HG02852 (cell line): ENCODE measurements at regions not wholly inside any gene's neighbourhood (a gene's known extent, or its start where the extent isn't known, plus 50 kb on each side); places are given as distances from the start of the nearest gene placed in this dataset.
"Not testable (repeated sequence)": the region's sequence is repeated elsewhere in the genome, so short reads cannot be mapped to it uniquely, and the experiment has no call there.

ENCODE experiments used
- ATAC-seq: cut with Tn5 transposase; IDR thresholded peaks from one replicate; pipeline ENCODE4 v1.9.1; 2021; ENCODE audit warnings: mild to moderate bottlenecking, moderate library complexity; ENCODE audit not compliant: unreplicated experiment

DNA sequence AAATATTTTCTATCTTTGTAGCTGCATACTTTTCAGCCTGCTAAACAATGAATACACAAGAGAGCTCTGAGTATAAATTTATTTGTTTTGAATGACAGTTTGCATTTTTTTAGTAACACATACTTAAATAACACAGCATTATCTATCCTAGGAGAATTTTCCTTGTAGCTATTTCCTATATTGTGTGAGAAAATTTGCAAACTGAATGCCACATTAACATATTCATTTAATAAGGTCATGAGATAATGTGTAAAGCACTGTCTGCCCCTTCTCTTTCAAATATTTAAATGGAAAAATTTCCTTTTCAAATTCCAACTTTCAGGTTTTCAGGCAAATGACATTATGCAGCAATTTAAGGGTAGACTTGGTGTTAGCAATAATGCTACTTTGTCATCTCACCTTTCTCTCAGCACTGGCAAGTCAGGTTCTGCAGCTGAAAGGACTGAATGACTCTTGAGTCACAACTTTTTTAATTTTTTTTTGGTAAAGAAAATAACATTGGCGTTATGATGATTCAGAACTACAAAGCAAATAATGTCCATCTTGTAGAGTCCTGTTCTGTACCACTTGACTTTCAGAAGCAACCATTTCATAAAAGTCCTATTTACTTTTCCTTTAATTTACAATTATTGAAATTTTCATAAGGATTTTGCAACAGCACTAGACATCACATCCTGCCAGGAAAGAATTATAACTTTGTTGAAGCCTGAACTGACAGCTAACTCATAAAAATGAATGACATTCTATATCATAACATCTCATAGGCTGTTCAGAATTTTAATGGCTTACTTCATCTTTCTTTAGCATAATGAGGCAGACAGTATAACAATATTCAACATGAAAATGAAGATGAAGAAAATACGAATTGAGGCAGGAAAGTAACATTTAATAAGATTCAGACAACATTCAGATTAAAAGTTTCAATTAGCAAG, 681.6 kb upstream of the SEMA6D start:
- ATAC-seq: no peak

DNA sequence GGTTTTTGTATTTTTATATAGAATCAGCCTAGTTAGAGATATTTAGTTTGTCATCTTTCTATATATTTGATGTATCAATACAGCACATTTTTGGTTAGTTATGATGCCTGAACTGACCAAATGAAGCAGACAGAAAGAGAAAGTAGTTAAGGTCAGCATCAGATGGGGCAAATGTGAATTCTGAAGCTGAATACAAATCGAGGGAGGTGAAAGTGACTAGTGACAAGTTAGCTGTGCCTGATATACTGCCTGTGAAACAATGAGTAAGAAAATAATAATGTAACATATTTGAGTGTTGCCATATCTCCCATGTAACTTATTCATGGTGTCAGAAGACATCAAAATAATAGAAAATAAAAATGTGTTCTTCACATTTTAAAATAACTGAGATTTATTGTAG, 680.3 kb upstream of the SEMA6D start:
- no peak for ATAC-seq

DNA sequence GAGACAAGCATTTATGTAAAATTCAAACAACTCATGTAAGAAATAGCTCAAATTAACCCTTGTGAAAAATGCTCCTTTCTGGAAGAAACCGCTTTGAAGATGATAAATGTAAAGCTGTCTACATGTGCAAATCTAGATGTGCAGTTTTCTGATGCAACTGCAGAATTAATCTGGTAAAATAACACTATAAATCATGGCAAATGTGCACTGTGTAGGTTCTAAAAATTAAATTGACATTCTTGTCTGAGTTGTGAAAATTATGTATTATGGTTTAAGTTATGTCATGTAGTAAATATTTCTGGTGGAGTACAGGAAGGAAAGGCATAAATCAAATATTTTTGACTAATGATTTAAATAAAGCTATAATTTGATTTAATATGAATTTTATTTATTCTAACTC, 678.1 kb upstream of the SEMA6D start:
- no peak for ATAC-seq

DNA sequence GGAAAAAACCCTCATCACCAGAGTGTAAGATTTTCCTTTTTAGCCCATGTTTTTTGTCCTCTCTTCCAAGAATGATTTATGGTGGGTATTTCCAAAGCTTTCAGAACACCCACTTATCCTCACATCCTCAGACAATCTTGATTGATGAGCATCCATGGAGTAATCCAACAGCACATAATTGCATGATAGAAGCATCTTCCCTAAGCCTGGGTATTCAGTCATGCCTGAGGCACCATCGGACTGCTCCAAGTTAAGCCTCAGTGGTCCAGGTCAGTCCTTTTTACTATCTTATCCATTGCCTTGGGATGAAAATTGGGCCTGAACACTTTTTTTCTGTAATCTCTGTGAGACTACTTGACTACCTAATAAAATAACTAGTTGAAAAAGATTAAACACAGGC, 676.0 kb upstream of the SEMA6D start:
- ATAC-seq: no peak

DNA sequence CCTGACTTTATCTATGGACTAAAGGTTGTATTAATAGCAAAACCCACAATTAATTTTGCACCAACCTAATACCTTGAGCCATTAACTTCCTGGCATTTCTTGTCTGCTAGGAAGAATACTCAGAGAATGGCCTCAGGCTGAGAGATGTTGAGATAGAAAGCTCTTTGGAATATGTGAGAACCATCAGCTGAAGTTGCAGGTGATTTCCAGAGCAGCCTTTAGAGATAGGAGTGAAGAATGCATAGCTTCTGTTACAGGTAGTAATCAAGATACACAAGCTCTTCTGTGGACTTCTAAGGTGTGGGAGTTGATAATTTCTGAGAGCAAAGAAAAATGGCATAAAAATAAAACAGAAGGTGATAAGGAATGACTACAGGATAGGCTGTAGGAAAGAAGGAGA, 669.3 kb upstream of the SEMA6D start:
- not testable (repeated sequence) for ATAC-seq

DNA sequence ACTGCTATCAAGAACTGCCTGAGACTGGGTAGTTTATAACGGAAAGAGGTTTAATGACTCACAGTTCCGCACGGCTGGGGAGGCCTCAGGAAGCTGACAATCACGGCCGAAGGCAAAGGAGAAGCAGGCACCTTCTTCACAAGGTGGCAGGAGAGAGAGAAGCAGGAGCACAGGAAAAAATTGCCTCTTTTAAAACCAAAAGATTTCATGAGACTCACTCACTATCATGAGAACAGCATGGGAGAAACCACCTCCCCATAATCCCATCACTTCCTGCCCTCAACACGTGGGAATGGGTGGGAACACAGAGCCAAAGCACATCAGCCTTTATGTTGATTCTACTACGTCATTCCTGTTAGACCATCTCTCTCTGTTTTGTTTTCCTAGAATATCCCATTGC, 650.9 kb upstream of the SEMA6D start:
- no peak for ATAC-seq

DNA sequence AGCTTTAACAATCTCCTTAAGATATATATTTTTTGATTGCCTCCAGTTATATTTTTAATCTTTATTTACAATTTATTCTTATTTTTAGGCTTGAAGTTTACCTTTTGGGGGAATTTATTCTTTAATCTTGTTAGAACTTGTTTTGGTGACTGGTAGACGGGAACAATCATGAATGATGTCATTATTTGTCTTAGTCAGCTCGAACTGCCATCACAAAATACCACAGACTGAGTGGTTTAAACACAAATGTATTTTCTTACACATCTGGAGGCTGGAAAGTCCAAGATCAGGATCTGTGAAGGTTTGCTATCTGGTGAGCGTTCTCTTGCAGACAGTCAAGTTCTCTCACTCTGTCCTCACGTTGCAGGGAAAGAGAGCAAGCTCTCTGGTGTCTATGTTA, 639.5 kb upstream of the SEMA6D start:
- ATAC-seq: not testable (repeated sequence)

DNA sequence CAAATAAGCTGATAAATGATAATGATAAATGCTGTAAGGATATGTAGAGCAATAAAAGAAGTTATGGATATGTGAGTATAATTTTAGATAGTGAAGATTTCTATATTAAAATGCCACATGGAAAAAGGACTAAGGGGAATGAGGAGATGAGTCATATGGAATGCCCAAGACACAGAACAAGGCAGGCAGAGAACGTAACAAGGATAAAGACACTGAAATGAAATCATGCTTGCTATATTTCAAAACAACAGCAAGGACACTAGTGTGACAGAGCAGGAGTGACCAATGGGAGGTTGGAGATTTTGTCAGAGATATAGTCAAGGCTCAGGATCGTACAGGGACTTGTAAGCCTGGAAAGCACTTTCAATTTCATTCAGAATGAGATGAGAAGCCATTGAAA, 621.5 kb upstream of the SEMA6D start:
- ATAC-seq: no peak

DNA sequence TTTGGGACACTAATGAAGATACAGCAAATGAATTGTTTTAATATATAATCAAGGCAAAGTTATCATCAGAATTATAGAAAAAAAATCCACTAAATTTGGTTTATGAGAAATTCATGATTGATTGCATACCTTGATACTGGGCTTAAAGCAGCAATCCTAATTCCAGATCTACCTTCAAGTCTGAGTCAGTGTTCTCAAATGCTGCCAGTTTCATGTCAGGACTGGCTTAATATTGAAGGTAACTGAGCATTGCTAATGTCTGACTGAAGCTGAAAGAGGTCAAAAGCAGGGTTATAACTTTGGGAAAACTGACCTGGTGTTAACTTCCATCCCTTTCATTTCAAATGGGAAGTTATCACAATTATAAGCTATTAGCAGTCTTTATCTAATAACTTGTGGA, 618.8 kb upstream of the SEMA6D start:
- not testable (repeated sequence) for ATAC-seq

DNA sequence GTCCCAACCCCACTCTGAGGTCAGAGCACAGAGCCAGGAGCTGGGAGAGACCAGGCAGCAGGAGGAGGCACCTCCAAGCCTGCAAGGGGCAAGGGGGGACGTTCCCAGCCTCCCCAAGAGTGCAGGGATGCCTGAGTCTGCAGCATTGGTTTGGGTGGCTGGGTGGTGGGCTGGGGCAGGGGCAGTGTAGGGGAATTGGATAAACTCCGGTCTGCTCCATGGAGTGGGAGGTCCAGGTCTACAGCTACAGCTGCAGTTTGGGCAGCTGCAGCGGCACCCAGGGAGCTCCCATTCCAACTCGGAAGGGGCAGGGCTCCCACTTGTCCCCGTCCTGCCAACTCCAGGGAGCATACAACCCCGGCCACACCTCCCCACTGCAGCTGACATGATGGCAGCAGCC, 617.5 kb upstream of the SEMA6D start:
- not testable (repeated sequence) for ATAC-seq

DNA sequence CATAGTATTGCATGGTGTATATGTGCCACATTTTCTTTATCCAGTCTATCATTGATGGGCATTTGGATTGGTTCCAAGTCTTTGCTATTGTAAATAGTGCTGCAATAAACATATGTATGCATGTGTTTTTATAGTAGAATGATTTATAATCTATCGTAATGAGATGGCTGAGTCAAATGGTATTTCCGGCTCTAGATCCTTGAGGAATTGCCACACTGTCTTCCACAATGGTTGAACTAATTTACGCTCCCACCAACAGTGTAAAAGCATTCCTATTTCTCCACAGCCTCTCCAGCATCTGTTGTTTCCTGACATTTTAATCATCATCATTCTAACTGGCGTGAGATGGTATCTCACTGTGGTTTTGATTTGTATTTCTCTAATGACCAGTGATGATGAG, 608.5 kb upstream of the SEMA6D start:
- not testable (repeated sequence) for ATAC-seq

DNA sequence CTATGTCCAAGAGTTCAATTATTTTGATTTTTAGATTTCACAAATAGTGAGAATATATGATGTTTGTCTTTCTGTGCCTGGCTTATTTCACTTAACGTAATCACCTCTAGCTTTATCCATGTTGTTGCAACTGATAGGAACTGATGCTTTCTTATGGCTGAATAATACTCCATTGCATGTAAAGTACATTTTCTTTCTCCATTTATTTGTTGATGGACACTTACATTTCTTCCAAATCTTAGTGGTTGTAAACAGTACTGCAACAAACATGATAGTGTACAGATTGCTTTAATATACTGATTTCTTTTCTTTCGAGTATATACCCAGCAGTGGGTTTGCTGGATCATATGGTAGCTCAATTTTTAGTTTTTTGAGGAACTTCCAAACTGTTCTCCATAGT, 600.6 kb upstream of the SEMA6D start:
- ATAC-seq: no peak

DNA sequence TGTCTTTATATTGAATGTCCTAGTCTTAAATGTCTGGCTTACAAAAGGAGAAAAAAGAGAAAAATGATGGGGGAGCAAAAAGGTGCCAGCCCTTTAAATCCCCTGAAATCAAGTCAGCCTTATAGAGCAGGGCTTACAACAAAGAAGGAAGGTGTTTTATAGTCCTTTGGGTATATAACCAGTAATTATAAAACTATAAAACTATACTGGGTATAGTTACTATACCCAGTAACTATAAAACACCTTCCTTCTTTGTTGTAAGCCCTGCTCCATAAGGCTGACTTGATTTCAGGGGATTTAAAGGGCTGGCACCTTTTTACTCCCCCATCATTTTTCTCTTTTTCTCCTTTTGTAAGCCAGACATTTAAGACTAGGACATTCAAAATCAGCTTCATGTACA, 598.0 kb upstream of the SEMA6D start:
- no peak for ATAC-seq

DNA sequence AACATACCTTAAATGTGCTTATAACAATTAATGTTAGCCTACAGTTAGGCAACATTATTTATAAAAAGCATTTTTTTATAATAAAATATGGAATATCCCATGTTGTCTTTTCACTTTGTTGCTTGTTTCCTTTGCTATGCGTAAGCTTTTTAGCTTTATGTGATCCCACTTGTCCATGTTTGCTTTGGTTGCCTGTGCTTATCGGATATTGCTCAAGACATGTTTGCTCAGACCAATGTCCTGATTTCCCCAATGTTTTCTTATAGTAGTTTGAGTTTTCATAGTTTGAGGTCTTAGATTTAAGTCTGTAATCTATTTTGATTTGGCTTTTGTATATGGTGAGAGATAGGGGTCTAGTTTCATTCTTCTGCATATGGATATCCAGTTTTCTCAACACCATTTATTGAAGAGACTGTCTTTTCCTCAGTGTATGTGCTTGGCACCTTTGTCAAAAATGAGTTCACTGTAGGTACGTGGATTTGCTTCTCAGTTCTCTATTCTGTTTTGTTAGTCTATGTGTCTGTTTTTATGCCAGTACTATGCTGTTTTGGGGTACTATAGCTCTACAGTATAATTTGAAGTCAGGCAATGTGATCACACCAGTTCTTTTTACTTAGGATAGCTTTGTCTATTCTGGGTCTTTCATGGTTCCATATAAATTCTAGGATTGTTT, 592.7 kb upstream of the SEMA6D start:
- no peak for ATAC-seq

DNA sequence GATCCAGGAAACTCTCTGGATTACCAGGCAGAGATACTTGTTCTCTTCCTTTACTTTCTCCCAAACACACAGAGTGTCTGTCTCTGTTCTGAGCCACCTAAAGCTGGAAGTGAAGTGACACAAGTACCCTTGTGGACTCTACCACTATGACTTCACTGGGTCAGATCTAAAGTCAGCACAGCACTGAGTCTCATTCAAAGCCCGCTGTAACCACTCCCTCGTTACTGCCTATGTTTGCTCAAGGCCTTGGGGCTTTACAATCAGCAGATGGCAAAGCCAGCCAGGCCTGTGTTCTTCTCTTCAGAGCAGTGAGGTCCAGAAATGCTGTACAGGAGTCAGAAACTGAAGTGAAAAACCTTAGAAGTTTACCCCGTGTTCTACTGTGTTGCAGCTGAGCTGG, 588.3 kb upstream of the SEMA6D start:
- no peak for ATAC-seq

DNA sequence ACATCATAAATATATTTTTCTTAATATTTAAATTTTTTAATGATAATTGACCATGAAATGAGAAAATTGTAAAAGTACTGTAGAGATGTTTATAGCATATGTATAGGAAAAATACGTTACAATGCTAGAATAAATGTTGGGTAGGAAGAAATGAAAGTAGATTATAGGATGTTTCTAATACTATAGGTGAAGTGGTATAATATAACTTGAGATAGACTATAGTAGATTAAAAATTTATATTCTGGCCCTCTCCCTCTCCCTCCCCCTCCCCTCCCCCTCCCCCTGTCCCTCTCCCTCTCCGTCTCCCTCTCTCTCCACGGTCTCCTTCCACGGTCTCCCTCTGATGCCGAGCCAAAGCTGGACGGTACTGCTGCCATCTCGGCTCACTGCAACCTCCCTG, 585.9 kb upstream of the SEMA6D start:
- not testable (repeated sequence) for ATAC-seq

DNA sequence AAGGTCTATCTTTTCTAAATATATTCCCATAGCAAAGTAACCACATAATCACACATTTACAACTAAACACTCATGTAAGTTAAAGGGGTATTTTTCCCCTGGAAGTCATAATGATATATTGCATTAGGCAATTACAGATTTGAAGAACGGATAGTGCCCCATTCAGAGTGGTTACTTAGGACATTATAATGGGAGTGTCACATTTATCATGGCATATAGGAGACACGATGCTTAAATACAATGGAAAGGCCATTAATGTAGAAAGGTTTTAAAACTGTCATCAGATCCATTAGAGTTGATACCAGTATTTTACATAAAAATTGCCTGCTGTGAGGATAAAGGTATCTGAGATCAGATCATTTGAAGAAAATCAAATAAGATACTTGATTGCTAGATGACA, 582.0 kb upstream of the SEMA6D start:
- no peak for ATAC-seq

DNA sequence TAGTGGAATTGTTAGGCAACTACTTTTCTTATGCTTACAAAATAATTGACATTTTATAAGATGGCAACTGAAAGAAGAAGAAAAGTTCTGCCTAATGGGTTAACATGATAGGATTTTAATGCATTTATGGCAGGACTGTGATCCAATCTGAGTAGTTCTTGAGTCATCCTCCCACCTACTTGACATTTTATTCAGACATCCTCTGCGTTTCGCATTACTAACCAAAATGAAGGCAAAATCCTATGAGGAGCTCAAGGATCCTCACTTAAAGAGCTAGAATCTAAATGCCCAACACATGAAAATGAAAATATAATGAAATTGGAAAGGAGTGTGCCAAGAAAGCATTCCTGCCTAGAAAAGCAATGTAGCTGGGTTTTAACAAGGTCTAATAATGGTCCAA, 581.1 kb upstream of the SEMA6D start:
- no peak for ATAC-seq

DNA sequence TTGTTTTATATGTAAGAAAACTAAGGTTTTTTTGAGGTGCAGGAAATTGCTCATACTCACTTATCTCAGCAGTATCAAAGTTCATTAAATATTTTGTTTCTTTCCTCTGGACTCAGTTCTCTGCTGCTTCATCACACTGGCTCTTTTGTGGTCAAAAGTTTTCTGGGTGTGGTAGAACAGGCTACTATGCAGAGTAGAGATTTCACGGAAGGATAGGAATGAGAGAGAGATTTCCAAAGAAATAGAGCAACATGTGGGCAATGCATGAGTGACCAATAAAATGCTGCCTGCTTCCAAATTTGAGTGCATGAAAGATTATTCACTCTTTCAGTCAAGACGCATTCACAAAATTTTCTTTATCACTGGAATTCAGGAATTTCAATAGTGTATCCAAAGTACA, 577.3 kb upstream of the SEMA6D start:
- ATAC-seq: no peak

DNA sequence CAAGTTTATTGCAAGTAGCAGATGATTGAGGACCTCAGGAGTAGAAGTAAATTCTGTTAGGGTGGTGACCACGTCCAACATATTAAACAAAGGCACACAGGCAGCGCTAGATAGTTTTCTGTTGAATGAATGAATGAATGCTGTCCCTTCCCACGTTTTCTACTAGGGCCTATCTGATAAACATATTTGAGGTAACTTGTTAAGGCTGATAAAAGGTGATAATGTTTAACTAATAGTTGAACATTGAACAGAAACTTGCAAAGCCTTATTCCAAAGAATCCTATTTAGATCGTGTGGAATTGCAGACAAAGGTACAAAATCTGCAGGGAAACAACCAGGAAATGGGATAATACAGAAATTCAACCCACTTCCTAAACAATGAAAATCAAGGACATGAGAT, 559.5 kb upstream of the SEMA6D start:
- ATAC-seq: no peak

DNA sequence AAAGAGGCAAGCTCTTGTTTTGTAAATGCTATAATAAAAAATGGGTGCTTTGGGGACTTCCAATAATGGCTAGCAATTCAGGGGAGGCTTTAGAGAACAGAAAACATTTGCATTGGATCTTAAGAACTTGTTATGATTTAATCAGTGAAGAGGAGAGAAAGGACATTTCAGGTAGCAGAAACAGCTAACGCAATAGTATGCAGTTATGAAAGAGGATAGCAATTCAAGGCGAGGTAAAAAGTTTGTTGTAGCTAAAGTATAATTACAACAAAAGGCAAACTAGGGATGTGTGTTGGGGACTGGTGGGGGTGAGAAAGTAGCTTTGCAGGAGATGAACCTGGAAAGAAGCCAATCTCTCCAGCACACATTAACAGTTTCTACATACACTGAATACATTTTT, 558.7 kb upstream of the SEMA6D start:
- no peak for ATAC-seq

DNA sequence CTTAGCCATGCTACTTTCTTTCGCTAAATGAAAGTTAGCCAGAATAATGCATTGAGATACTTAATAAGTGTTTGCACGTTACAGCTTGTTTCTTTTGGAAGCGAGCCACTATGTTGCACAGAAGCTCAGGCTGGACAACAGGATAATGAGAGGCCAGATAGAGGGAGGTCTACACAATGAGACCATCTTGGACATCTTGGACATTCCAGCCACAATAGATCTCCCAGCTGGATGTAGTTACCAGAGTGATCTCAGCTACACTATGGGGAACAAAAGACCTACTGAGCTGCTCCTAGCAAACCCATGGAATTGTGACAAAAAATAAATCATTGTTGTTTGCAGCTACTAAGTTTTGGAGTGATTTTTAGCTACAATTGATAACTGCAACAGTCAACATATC, 540.1 kb upstream of the SEMA6D start:
- ATAC-seq: no peak
